Kasumi-1 (cell line): ENCODE measurements at regions not wholly inside any gene's neighbourhood (a gene's known extent, or its start where the extent isn't known, plus 50 kb on each side); places are given as distances from the start of the nearest gene placed in this dataset.

Source experiments
- DNase-seq, 2 experiments: peaks; one replicate each; lab custom pipeline; 2025; lab: John Stamatoyannopoulos, UW

GRCh38 chr10:52440612-52441285 is 126.7 kb downstream of the DKK1 start:
- no peak for DNase-seq

GRCh38 chr10:52442576-52442975 is 128.5 kb downstream of the DKK1 start:
- DNase-seq = no peak

- no peak for DNase-seq
Measured at GRCh38 chr10:52443419-52444388, 129.6 kb downstream of the DKK1 start.

GRCh38 chr10:52446391-52446790 is 132.3 kb downstream of the DKK1 start:
- no peak for DNase-seq

GRCh38 chr10:52447931-52448353 is 133.9 kb downstream of the DKK1 start:
- DNase-seq = no peak

GRCh38 chr10:52450762-52451291 is 136.7 kb downstream of the DKK1 start:
- DNase-seq = no peak

- no peak for DNase-seq
Measured at GRCh38 chr10:52451817-52452216, 137.7 kb downstream of the DKK1 start.

GRCh38 chr10:52452600-52453493 is 138.8 kb downstream of the DKK1 start:
- no peak for DNase-seq

- DNase-seq = no peak
Measured at GRCh38 chr10:52453501-52453900, 139.4 kb downstream of the DKK1 start.

- peak; percentile 63 to 74 for DNase-seq
Measured at GRCh38 chr10:52454491-52454890, 140.4 kb downstream of the DKK1 start.

GRCh38 chr10:52455098-52455497 is 141.0 kb downstream of the DKK1 start:
- DNase-seq = no peak

- DNase-seq = no peak
Measured at GRCh38 chr10:52459097-52459496, 145.0 kb downstream of the DKK1 start.

GRCh38 chr10:52463826-52464225 is 149.7 kb downstream of the DKK1 start:
- DNase-seq = peak; percentile 36 to 51

- no peak for DNase-seq
Measured at GRCh38 chr10:52464368-52465124, 150.5 kb downstream of the DKK1 start.

GRCh38 chr10:52465202-52465601 is 151.1 kb downstream of the DKK1 start:
- no peak for DNase-seq

- DNase-seq = peak; percentile 94 to 96
Measured at GRCh38 chr10:52466464-52466863, 152.4 kb downstream of the DKK1 start.

- no peak for DNase-seq
Measured at GRCh38 chr10:52469970-52470705, 156.1 kb downstream of the DKK1 start.

GRCh38 chr10:52472406-52473146 is 158.5 kb downstream of the DKK1 start:
- DNase-seq = no peak

GRCh38 chr10:52474265-52474664 is 160.2 kb downstream of the DKK1 start:
- no peak for DNase-seq

- no peak for DNase-seq
Measured at GRCh38 chr10:52477305-52477704, 163.2 kb downstream of the DKK1 start.
